Activated naive CD4-positive, alpha-beta T cell treated with Interleukin-2 at 50 U/mL for 16 hours (primary cell): ENCODE measurements at regions not wholly inside any gene's neighbourhood (a gene's known extent, or its start where the extent isn't known, plus 50 kb on each side); places are given as distances from the start of the nearest gene placed in this dataset.

Experiments used
- DNase-seq: peaks from one replicate; pipeline ENCODE4 v3.0.0-alpha.2; 2020

- DNase-seq: no peak
These were observed 625.3 kb downstream of the PLA2G4A start for GRCh38 chr1:187454010-187454409.

- DNase-seq: no peak
These were observed 627.7 kb downstream of the PLA2G4A start for GRCh38 chr1:187456446-187456845.

- DNase-seq: no peak
These were observed 631.3 kb downstream of the PLA2G4A start for GRCh38 chr1:187460093-187460492.

DNA sequence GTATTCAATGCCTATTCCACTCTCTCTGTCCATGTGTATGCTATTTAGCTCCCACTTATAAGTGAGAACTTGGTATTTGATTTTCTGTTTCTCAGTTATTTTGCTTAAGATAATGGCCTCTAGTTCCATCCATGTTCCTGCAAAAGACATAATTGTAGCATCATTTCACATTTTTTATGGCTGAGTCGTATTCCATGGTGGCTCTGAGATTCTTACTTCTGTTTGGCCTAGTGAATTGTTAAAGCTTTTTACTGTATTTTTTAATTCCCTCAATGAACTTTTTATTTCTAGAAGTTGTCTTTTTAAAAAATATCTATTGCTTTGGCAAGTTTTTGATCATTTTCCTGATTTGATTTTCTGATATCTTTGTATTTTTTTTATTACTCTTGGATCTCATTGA lies 635.6 kb downstream of the PLA2G4A start:
- DNase-seq: no peak

DNA sequence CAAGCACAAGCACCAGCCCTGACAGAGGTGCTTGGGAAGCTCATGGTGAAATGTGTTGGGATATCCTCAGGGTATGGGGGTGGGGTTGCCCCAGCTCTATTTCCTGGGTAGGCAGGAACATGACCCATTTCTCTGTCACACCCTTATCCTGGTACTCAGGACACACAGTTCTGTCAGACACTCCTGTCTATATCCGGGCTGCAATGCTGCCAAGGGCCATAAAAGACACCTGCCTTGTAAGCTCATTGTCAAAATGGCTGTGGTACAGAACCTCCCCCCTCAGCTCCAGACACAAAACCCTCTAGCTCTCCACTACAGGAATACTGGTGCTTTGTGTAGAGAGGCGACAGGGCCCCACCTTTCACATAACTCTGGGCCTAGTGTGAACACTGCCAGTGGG lies 636.7 kb downstream of the PLA2G4A start:
- DNase-seq: no peak

GRCh38 chr1:187469836-187470235 lies 641.1 kb downstream of the PLA2G4A start:
- no peak for DNase-seq

GRCh38 chr1:187471555-187471954 lies 642.8 kb downstream of the PLA2G4A start:
- no peak for DNase-seq

DNA sequence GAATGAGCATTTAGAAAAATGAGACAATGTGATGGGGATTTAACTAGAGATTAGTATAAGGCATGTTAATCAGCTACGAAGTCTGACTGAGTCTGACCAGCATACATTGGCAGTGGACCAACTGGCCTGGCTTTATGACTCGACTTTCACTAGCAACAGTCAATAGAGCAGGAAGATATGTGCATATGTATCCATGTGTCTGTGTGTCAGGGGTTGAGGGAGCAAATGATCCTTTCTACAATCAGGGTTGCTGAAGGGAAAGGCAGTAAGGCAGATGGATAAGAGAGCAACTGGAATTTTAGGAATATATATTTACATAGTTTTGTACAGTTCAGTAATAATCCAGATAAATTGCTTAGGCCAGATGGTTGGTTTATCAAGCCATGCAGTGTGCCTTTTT lies 645.6 kb downstream of the PLA2G4A start:
- DNase-seq: no peak

DNA sequence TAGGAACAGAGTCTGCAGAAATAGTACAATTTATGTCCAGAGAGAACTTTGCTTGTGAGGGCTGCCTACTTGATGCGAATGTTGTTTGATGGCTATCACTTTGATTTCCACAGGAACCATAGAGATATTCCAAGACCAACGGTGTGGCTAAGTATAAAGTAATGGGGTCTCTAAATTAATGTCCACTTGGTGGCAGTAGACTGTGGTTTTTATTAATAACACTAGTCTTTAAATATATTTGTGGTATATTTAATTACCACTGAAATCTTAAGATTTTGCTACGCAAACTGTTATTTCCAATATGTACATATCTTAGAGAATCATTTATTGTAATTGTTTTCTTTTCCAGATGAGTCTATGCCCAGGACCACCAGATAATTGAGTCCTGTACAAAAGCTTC lies 647.9 kb downstream of the PLA2G4A start:
- no peak for DNase-seq

- no peak for DNase-seq
These were observed 648.4 kb downstream of the PLA2G4A start for GRCh38 chr1:187477103-187477502.

- DNase-seq: no peak
These were observed 648.8 kb downstream of the PLA2G4A start for GRCh38 chr1:187477535-187477934.

DNA sequence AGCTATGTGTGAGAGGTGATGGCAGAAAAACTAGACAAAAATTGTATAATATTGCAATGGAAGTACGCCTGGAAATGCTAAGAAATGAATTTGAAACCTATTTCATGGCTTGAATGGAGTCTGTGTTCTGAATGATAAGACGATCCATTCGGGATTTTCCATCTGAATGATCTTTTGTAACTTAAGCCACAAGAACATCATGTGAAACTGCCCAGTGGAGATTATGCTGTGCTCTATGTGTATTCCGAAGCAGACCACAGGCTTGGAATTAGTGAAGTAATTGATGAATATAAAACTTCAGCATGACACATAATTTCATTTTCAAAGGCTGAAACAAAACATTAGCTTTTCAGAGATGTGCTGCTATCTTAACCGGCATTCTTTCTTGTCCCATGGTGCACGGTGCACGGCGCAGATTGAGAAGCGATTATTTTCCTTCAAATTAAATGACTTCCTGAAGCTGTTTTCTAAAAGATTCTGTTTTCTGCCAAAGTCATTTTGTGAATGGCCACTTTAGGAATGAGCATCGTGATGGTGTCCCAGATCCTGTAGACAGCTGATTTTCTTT lies 652.9 kb downstream of the PLA2G4A start:
- DNase-seq: no peak

DNA sequence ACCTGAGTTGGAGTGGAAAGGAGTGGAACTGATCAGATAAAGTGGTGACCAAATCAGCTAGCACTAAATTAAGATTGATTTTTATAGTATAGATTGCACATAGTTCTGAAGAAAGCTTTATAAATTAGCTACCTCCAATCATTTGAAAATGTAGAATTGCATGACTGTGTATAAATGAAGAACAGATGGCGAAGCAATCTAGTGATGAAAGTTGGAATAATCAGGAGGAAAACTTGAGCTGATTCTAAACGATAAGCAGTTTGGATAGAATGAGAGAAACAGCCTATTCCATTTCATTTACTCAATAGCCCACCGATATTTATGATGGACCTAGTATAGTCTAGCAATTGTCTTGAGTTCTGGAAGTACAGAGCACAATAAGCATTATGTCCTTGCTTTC lies 661.5 kb downstream of the PLA2G4A start:
- DNase-seq: no peak

GRCh38 chr1:187491082-187491720 lies 662.5 kb downstream of the PLA2G4A start:
- no peak for DNase-seq

- no peak for DNase-seq
These were observed 669.3 kb downstream of the PLA2G4A start for GRCh38 chr1:187498028-187498427.

- no peak for DNase-seq
These were observed 676.0 kb downstream of the PLA2G4A start for GRCh38 chr1:187504779-187505178.

DNA sequence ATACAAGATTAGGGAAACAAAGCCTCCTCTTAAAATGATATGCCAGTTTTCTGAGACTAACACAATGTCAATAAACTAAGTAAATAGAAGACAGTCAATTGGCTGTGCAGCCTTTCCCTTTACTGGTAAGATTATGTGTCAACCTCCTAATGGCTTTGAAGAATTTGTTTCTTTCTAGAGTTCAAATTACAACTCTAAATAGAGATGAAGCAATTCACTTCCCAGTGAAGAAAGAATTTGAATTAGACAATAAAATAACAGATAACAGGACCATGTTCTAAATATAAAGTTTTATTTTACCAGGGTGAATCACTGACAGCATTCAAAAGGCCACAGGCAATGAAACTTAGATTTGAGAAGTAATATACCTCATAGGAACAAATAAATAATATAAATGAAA lies 680.3 kb downstream of the PLA2G4A start:
- DNase-seq: no peak

- no peak for DNase-seq
These were observed 684.4 kb downstream of the PLA2G4A start for GRCh38 chr1:187513190-187513589.

- no peak for DNase-seq
These were observed 685.4 kb downstream of the PLA2G4A start for GRCh38 chr1:187514110-187514509.

DNA sequence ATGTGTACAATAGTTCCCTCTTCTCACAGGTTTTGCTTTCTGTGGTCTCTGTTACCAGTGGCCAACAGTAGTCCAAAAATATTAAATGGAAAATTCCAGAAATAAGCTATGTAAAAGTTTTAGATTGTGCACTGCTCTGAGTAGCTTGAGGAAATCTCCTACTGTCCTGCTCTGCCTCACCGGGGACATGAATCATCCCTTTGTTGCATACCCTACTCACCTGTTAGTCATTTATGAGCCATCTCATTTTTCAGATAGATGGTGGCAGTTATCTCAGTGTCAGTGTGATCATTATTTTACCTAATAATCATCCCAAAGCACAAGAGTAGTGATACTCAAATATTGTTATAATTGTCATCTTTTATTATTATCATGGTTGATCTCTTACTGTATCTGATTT lies 688.1 kb downstream of the PLA2G4A start:
- no peak for DNase-seq

DNA sequence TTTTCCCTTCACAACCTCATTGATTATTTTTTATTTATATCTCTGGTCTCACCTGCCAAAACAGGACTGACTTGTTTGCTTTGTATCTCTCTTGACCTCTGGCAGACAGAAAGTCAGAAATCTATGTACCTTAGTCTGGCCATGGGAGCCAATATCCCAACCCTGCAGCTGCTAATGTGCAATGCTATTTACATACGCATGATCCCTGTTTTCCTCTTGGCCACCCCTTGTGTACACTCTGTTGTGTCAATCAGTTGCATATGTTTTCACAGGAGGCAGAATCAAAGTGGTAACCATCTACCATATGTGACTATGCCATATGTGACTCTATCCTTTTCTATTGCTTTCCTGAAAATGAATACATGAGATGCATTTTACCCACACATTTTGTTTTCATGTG lies 688.8 kb downstream of the PLA2G4A start:
- no peak for DNase-seq

DNA sequence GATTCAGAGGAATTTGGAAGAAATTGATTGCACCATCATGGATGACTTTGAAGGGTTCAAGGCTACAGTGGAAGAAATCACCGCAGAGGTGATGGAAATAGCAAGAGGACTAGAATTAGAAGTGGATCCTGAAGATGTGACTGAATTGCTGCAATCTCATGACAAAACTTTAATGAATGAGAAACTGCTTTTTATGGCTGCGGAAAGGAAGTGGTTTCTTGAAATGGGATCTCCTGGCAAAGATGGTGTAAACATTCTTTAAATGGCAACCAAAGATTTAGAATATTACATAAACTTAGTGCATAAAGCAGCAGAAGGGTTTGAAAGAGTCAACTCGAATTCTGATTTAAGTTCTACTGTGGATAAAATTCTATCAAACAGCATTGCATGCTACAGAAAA lies 698.6 kb downstream of the PLA2G4A start:
- no peak for DNase-seq

DNA sequence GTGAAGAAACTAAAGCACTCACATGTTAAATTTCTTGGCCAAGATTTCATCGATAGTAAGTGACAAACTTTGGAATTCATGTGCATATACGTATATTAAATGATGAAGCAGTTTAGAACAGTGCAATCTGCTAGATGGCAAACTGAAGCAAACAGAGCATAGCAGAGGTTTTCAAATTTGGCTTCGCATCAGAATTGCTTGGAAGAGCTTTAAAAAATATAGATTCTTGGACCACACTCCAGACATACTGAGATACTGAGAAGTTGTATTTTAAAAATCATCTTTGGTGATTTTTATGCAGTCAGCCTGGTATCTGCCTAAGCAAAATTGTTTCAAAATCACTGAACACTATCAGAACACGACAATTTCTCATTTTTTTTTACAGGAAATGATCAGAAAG lies 709.2 kb downstream of the PLA2G4A start:
- DNase-seq: no peak

DNA sequence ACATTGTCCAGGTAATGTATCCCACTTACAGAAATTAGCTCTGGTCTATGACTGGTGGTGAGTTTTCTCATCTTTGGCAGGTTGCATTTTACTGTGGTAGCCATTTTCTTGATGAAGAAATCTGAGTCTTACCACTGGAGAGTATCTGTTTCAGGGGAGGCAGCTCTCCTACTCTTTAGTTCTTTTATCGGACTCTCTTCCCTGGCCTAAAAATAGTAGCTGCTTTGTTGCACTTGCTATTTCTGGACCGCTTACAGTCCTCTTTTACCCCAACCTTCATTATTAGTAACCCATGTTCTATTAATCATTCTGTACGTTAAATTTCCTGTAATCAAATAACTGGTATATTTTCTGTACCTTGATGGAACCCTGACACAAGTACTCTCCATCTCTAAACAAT lies 720.8 kb downstream of the PLA2G4A start:
- DNase-seq: no peak

DNA sequence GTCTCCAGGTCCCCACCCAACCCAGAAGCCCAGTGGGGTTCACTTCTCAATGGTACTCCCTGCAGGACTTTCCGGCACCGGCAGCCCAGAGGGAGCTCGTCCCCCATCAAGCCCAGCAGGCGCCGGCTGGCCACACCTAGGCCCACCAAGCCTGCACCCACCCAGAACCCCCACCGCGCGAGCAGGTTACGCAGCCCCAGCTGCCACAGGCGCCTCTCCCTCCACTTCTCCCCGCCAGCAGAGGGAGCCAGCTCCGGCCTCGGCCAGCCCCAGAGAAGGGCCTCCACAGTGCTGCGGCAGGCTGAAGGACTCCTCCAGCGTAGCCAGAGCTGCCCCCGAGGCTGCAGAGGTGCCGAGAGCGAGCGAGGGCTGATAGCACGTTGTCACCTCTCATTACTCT lies 722.3 kb downstream of the PLA2G4A start:
- DNase-seq: no peak
